Activated naive CD8-positive, alpha-beta T cell treated with anti-CD3 and anti-CD28 coated beads for 36 hours (primary cell): ENCODE measurements at regions not wholly inside any gene's neighbourhood (a gene's known extent, or its start where the extent isn't known, plus 50 kb on each side); places are given as distances from the start of the nearest gene placed in this dataset.

Experiments used
- DNase-seq: peaks from one replicate; pipeline ENCODE4 v3.0.0; 2021
- H3K27ac Mint-ChIP-seq: one replicate; pipeline ENCODE4 v1.8.0; 2022; ENCODE audit warnings: mild to moderate bottlenecking, moderate library complexity, mixed read lengths
- H3K27me3 Mint-ChIP-seq: one replicate; pipeline ENCODE4 v1.8.0; 2022; ENCODE audit warnings: mild to moderate bottlenecking, mixed read lengths
- H3K36me3 Mint-ChIP-seq: one replicate; pipeline ENCODE4 v1.8.0; 2021; ENCODE audit warnings: mild to moderate bottlenecking, mixed read lengths
- H3K4me1 Mint-ChIP-seq: one replicate; pipeline ENCODE4 v1.8.0; 2021; ENCODE audit warnings: mixed read lengths
- H3K4me3 Mint-ChIP-seq: one replicate; pipeline ENCODE4 v1.8.0; 2022; ENCODE audit warnings: mild to moderate bottlenecking, moderate library complexity, mixed read lengths
- H3K9me3 Mint-ChIP-seq: one replicate; pipeline ENCODE4 v1.8.0; 2022; ENCODE audit warnings: mixed read lengths

DNA sequence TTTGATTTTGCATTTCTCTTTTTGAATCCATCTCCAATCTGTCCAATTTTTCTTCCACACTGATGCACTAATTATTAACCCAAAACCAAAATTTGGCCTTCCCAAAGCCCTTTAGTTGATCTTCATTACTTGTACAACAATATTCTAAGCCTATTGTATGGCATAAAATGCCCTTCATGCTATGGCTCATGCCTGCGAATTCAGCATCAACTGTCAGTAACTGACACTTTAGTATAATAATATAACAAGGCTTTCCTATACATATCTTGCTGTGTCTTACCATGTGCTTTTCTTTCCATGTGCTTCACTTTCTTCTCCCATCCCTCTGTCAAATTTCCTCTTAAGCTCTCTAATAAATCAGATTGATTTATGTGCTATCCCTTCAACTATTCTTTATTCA, 154.0 kb upstream of the TFPI start:
- DNase-seq = no peak

DNA sequence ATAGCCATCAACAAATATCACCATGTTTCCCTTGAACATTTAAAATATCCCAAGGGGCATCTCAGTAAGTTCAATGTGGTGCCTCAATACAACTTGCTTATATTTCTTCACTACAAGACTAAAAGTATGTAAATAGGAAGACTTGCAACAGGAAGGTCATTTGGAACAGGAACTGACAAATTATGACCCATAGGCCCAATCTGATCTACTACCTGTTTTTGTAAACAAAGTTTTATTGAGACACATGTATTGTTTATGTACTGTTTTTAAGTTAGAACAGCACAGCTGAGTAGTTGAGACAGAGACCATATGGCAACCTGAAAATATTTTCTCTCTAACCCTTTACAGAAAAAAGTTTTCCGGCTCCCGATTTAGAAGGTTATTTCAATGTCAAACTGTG, 154.8 kb upstream of the TFPI start:
- DNase-seq = no peak
- Mint-ChIP-seq H3K4me3 (no peak overlapping the region), H3K36me3 (no peaks in the 10 kb centered on the region), H3K4me1 (no peaks in the 10 kb centered on the region), H3K27me3 (peaks cover 3% of the 10 kb centered on the region), H3K9me3 (no peaks in the 10 kb centered on the region), H3K27ac (no peak overlapping the region)

More for the DNA sequence above, 154.0 kb upstream of the TFPI start:
- Mint-ChIP-seq H3K27me3 (peaks cover 3% of the 10 kb centered on the region), H3K9me3 (no peaks in the 10 kb centered on the region), H3K4me3 (no peak overlapping the region), H3K36me3 (no peaks in the 10 kb centered on the region), H3K4me1 (no peaks in the 10 kb centered on the region), H3K27ac (no peak overlapping the region)

DNA sequence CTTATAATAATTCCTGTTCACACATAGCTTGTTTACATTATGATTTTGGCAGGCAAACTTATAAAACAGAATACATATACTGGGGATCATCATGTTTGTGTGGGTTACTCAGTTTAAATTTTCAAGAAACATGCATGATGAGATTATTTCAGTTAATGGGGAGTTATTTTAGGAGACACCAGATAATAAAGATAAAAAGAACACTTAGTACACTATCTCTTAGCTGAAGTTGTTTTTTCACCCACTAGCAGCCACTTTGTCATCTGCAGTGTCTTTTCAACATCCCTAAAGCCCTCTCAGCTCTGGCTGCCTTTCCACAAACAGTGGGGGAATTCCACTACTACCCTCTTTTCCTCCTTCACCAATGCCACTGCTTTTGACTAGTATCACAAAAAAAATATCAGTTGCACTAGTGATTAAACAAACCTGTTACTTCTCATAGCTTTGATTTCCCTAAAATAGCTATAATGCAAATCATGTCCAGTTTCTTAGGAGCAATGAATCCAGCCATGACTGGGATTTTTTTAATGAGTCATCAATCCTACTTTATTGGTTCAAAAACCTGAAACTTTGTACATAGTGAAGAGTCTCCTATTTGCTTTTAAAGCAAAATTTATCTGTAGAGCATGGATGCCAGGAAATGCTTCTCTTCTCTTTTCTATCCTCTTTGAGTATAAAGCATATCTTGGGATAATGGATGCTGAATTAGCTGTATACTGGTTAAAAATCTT, 156.7 kb upstream of the TFPI start:
- Mint-ChIP-seq H3K27me3 (peaks cover 3% of the 10 kb centered on the region), H3K4me3 (no peak overlapping the region), H3K9me3 (no peaks in the 10 kb centered on the region), H3K27ac (no peak overlapping the region), H3K4me1 (no peaks in the 10 kb centered on the region), H3K36me3 (no peaks in the 10 kb centered on the region)
- DNase-seq = no peak

DNA sequence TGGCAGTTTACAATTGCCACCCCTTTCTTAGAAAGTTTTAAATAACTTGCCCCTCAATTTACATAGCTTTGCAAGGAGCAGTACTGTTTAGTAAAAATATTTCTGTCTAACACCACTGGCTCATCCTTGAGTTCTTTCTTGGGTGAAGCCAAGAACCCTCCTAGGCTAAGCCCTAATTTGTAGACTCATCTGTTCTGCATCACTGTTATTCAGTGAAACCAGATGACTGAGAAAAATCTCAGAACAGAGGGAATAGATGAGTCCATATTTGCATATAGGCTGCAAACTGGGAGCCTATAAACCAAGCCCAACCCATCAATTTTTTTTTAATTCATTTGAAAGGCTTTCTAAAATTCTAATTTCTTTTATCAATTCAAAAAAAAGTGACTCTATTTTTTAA, 161.4 kb upstream of the TFPI start:
- Mint-ChIP-seq H3K4me3 (no peak overlapping the region), H3K27me3 (peaks cover 3% of the 10 kb centered on the region), H3K4me1 (no peaks in the 10 kb centered on the region), H3K27ac (no peak overlapping the region), H3K36me3 (no peaks in the 10 kb centered on the region), H3K9me3 (no peaks in the 10 kb centered on the region)
- no peak for DNase-seq

DNA sequence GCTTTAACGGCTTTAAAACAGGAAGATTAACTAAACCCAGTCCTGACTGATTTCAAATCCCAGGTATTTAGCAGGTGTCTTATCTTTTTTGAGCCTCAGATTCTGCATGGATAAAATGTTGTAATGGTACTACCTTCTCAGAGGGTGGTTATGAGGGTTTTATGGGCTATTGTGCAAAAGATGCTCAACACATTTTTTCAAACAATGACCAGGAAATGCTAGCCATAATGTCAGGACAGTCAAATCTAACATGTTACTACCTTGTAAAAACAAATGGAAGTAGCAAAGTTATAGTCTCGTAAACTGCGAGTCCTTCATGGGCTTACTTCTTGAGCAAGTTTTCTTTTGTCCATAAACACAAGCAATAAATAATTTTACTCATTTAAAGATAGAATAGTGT, 162.1 kb upstream of the TFPI start:
- Mint-ChIP-seq H3K27me3 (peaks cover 3% of the 10 kb centered on the region), H3K27ac (no peak overlapping the region), H3K9me3 (no peaks in the 10 kb centered on the region), H3K4me3 (no peak overlapping the region), H3K4me1 (no peaks in the 10 kb centered on the region), H3K36me3 (no peaks in the 10 kb centered on the region)
- no peak for DNase-seq

DNA sequence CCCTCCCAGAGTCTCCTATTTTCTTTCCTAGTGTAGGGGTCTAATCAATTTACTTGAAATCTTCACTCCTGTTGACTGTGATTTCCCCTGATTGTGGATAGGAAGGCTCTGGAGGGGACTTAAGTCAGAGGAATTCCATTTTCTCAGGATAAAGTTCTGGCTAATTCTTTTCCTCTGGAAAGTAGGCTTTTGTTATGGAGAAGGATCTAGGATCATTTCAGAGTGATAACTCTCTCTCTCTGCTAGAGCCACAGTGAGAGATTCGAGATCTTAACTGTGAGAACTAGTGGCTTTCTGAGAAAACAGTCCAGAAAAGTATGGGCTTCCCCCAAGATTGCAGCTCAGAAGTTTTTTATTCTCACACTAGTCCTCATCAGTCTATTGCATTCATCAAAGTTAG, 163.9 kb upstream of the TFPI start:
- H3K9me3 Mint-ChIP-seq = no peaks in the 10 kb centered on the region

DNA sequence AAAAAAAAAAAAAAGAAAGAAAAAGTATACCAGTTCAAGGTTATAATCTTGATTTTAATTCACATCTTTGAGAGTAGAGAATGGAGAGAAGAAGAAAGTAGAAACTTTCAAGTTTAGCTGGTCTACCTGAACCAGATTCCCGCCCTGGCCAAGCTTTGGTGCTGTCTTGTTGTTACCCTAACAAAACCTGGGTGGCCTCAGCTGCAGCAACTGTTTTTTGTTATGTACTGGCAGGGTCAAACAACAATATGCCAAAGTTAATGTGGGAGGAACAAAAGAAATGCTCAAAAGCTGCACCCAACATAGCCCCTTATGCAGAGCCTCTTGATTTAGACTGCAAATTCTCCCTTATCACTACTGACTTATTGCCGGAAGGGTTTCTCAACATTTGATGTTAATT, 165.3 kb upstream of the TFPI start:
- no peaks in the 10 kb centered on the region for H3K36me3 Mint-ChIP-seq
- no peak overlapping the region for H3K27ac Mint-ChIP-seq
- H3K4me1 Mint-ChIP-seq = no peaks in the 10 kb centered on the region
- DNase-seq = no peak
- H3K4me3 Mint-ChIP-seq = no peak overlapping the region
- no peaks in the 10 kb centered on the region for H3K27me3 Mint-ChIP-seq
- H3K9me3 Mint-ChIP-seq = no peaks in the 10 kb centered on the region

More for the DNA sequence above, 163.9 kb upstream of the TFPI start:
- Mint-ChIP-seq H3K4me1 (no peaks in the 10 kb centered on the region), H3K27me3 (no peaks in the 10 kb centered on the region), H3K27ac (no peak overlapping the region), H3K36me3 (no peaks in the 10 kb centered on the region), H3K4me3 (no peak overlapping the region)
- no peak for DNase-seq

DNA sequence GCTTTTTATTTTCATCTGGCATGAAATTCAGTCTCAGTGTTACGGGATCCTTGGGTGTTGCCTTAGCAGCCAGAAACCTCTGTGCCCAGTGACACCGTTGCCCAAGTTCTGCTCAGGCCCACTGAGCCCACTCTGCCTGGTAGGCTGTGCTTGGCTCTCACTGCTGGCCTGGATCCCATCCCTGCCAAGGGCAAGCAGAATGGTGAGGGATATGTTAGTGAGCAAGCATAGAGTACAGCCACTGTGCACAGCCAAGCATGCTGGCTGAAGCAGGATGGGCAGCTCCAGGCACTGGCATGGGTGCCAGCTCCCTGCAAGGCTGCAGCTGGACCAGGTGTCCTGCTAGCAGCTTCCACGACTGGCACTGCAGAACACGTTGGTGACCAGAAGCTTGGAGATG, 194.7 kb upstream of the TFPI start:
- no peak for DNase-seq
- Mint-ChIP-seq H3K27me3 (no peaks in the 10 kb centered on the region), H3K4me3 (no peak overlapping the region), H3K4me1 (no peaks in the 10 kb centered on the region), H3K36me3 (no peaks in the 10 kb centered on the region), H3K27ac (no peak overlapping the region), H3K9me3 (peaks cover 2% of the 10 kb centered on the region)

DNA sequence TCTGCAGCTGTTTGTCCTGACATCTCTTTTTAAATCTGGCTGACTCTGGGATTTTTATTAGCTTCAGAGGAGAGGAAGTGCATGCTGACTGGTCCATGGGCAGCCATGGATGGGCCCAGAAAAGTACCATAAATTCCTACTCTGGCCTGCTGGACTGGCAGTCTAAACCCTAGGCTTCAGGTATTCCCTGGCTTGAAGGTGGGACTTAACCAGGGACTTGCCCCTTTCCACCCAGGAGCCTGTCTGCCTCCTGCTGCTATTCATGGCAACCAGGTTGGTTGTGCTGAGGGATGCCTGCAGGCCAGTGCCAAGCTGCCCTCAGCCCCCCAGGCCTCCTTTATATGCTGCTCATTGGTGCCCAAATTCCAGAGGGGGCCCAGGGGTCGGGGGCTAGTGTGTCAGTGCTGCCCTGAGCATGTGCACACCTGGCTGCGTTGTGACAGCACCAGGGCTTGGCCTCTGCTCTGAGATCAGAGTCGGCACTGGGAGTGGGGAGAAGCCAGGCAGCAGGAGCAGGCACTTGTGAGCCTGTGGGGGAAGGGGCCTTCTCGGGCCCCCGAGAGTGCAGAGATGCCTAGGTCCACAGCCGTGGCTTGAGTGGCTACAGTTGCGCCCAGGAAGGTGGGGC, 195.7 kb upstream of the TFPI start:
- Mint-ChIP-seq H3K4me1 (no peaks in the 10 kb centered on the region), H3K9me3 (peaks cover 2% of the 10 kb centered on the region), H3K36me3 (no peaks in the 10 kb centered on the region), H3K27me3 (no peaks in the 10 kb centered on the region), H3K4me3 (no peak overlapping the region), H3K27ac (no peak overlapping the region)
- DNase-seq = no peak

DNA sequence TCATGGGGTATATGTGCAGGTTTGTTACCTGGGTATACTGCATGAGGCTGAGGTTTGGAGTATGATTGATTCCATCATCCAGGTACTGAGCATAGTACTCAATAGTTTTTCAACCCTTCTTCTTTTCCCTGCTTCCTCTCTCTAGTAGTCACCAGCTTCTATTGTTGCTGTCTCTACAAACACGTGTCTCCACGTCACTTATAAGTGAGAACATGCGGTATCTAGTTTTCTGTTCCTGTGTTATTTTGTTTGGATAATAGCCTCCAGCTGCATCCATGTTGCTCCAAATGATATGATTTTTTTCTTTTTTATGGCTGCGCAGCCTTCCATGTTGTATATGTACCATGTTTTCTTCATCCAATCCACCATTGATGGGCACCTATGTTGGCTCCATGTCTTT, 214.8 kb upstream of the TFPI start:
- Mint-ChIP-seq H3K4me3 (no peak overlapping the region), H3K4me1 (no peaks in the 10 kb centered on the region), H3K36me3 (no peaks in the 10 kb centered on the region), H3K9me3 (no peaks in the 10 kb centered on the region), H3K27ac (no peak overlapping the region), H3K27me3 (no peaks in the 10 kb centered on the region)
- no peak for DNase-seq

DNA sequence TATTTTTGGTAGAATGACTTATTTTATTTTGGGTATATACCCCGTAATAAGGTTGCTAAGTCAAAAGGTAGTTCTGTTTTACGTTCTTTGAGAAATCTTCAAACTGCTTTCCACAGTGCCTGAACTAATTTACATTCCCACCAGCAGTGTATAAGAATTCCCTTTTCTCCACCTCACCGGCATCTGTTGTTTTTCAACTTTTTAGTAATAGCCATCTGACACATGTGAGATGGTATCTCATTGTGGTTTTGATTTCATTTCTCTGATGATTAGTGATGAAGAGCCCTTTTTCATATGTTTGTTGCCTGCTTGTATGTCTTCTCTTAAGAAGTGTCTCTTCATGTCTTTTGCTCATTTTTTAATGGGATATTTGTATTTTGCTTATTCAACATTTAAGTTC, 215.2 kb upstream of the TFPI start:
- DNase-seq = no peak
- H3K4me1 Mint-ChIP-seq = no peaks in the 10 kb centered on the region
- no peaks in the 10 kb centered on the region for H3K9me3 Mint-ChIP-seq
- no peak overlapping the region for H3K4me3 Mint-ChIP-seq
- H3K27me3 Mint-ChIP-seq = no peaks in the 10 kb centered on the region
- H3K36me3 Mint-ChIP-seq = no peaks in the 10 kb centered on the region
- no peak overlapping the region for H3K27ac Mint-ChIP-seq

DNA sequence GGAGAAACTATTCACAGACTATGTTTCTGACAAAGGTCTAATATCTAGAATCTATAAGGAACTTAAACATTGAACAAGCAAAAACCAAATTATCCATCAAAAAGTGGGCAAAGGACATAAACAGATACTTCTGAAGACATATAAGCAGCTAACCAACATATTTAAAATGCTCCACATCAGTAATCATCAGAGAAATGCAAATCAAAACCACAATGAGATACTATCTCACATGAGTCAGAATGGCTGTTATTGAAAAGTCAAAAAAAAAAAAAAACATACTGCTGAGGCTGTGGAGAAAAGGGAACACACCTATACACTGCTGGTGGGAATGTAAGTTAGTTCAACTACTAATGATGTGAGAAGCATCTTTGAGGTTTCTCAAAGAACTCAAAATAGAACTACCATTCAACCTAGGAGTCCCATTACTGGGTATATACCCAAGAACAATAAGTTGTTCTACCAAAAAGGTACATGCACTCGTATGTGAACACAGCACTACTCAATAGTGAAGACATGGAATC, 220.4 kb upstream of the TFPI start:
- Mint-ChIP-seq H3K9me3 (no peaks in the 10 kb centered on the region), H3K27ac (no peak overlapping the region), H3K4me1 (no peaks in the 10 kb centered on the region), H3K36me3 (no peaks in the 10 kb centered on the region), H3K27me3 (no peaks in the 10 kb centered on the region), H3K4me3 (no peak overlapping the region)
- DNase-seq = no peak

DNA sequence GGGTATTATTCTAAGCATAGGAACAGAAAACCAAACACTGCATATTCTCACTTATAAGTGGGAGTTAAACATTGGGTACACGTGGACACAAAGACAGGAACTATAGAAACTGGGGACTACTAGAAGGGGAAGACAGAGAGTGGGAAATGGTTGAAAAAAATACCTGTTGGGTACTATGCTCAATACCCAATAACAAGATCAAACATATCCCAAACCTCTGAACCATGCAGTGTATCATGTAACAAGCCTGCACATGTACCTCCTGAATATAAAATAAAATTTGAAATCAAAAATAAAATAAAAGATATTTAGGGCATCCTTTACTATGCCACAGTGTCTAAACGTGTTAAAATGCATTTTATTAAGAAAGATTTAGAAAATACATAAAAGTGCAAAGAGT, 221.0 kb upstream of the TFPI start:
- DNase-seq = no peak
- no peak overlapping the region for H3K4me3 Mint-ChIP-seq
- H3K36me3 Mint-ChIP-seq = no peaks in the 10 kb centered on the region
- no peaks in the 10 kb centered on the region for H3K4me1 Mint-ChIP-seq
- H3K27me3 Mint-ChIP-seq = no peaks in the 10 kb centered on the region
- no peak overlapping the region for H3K27ac Mint-ChIP-seq
- H3K9me3 Mint-ChIP-seq = no peaks in the 10 kb centered on the region

DNA sequence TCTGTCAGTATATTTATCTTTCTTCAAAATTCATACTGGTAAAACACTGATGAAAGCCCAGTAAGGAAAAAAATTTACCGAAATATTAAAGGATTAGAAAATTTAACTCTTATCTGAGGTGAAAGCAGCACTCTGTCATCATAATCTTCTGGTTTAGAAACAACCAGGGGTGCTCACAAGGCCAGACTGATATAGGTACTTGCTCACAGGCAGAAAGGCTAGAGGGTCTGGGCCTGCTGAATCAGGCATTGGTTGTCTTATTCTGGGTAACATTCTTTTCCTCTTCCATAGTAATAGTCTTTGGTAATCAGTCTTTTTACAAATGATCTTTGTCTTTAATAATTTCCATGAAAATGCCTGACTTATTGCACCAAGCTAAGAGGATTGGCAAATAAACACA, 221.4 kb upstream of the TFPI start:
- no peaks in the 10 kb centered on the region for H3K9me3 Mint-ChIP-seq
- H3K4me3 Mint-ChIP-seq = no peak overlapping the region
- H3K27me3 Mint-ChIP-seq = no peaks in the 10 kb centered on the region
- no peaks in the 10 kb centered on the region for H3K36me3 Mint-ChIP-seq
- H3K27ac Mint-ChIP-seq = no peak overlapping the region
- H3K4me1 Mint-ChIP-seq = no peaks in the 10 kb centered on the region
- no peak for DNase-seq

DNA sequence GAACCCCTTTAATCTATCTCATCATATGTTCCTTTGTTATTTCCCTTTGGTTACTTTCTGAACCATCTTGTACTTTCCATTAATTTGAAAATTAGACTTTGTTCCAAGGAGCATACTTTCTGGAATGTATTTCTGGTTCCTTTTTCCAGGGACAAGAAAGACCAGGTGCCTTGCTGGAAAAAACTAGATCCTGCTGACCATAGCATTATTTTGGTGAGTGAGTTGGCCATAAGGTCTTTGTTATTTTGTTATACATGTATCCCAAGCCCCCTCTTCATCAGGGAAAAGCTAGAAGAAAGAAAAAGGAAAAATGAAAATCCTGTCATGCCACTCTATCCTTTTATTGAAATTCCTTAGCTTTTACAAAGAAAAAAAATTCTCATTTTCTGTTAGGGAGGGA, 228.1 kb upstream of the TFPI start:
- Mint-ChIP-seq H3K4me3 (no peak overlapping the region), H3K27me3 (no peaks in the 10 kb centered on the region), H3K27ac (no peak overlapping the region), H3K36me3 (no peaks in the 10 kb centered on the region), H3K4me1 (no peaks in the 10 kb centered on the region), H3K9me3 (no peaks in the 10 kb centered on the region)
- DNase-seq = no peak

DNA sequence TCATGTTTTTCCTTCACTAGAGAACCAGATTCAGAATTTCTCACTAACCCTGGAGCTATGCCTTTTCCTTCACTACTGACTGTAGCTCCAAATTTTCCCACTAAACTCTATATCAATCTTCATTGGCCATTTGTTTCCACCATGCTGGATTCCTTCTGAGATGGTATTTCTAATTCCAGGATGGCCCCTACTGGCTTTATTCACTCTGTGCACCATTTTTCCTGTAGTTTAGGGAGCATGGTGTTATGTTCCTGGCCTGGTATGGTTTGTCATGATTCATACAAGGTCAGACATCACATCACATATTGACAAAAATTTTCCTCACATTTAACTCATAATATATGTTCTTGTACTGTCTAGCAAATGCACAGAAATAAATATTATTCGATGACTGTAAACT, 229.2 kb upstream of the TFPI start:
- Mint-ChIP-seq H3K4me1 (no peaks in the 10 kb centered on the region), H3K4me3 (no peak overlapping the region), H3K36me3 (no peaks in the 10 kb centered on the region), H3K27me3 (no peaks in the 10 kb centered on the region), H3K9me3 (no peaks in the 10 kb centered on the region), H3K27ac (no peak overlapping the region)
- no peak for DNase-seq
